ENCODE measurements at regions not wholly inside any gene's neighbourhood (a gene's known extent, or its start where the extent isn't known, plus 50 kb on each side); places are given as distances from the start of the nearest gene placed in this dataset.
A peak's percentile ranks its signal among the peaks of the same experiment; 100 is the strongest.

DNA sequence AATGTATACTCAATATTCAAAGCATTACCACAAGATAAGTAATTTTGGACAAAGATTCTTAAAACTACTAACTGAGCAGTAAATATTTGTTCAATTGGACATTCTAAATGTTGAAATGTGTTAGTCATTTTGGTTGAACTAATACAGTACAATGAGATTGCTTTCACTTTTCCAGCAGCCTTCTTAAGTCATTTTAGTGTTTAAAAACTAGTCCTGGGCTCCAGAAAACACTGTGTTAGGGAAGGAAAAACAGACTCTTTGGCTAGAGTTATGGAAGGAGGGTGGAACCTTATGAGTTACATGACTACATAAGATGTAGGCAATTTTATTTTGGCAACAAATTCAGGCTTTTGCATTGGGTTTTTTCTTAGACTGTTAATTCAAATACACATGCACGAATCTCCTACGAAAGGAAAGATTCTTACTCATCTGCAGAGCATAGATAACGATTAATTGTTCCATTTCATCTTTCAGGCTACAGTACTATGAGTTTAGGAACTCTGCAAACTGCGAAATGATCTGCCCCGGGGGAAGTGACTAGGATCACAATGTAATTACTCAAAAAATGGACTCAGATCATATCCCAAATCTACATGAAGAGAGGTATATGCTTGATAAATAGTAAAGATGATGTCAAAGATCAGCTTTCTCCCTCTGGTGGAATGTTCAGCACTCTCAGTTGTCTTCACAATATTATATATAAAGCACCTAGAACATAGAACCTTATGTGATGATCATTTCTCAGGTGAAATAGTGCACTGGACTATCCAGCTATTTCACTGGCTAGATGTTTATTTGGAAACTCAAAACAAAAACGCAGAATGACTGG lies 492.8 kb upstream of the MDFIC2 start:
- DNase-seq (ENCODE audit: low spot score in 2 of 2) (no peak), FAIRE-seq (no peak)

DNA sequence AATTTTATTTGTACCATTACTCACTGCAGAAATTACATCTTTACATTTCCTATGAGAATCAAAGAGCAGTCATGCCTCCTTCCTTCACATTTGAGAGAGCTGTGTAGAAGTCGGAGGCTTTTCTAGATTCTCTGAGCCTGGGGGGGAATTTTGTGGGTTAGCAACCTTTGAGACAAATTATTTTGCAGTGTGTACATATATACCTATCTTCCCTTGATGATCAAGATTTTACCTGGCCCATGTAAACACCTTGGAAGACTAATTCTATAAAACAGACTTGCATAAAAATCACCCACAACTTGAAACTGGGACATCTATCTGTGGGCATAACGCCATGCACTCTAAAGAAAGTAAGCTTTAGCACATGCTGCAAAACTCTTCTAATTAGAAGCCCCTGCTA lies 491.5 kb upstream of the MDFIC2 start:
- DNase-seq (ENCODE audit: low spot score in 2 of 2) (no peak), FAIRE-seq (no peak)

- DNase-seq (ENCODE audit: low spot score in 2 of 2) (no peak), FAIRE-seq (no peak)
These were observed 490.9 kb upstream of the MDFIC2 start for GRCh38 chr3:70803319-70803718.

DNA sequence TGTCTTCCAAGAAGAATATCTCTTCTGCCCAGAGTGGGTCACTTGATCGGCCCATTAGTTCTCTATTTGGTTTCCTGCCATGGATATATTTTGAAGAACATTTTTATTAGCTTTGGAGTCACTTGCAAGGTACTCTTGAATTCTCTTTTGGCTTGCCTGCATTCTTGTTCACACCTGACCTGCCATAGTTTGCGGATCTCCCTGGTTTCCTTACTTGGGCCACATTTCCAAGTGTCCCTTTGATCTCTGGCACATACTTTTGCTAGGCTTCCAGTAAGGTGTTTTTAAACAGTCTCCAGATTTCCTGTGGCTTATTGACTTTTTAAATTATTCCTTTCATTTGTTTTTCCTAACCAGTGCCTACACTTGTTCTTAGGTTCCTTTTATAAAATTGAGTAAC lies 488.5 kb upstream of the MDFIC2 start:
- DNase-seq (ENCODE audit: low spot score in 2 of 2), result no peak
- no peak for FAIRE-seq

GRCh38 chr3:70789878-70790277 lies 477.4 kb upstream of the MDFIC2 start:
- FAIRE-seq (peak; percentile 94), DNase-seq (ENCODE audit: low spot score in 2 of 2) (no peak)

GRCh38 chr3:70780790-70781189 lies 468.4 kb upstream of the MDFIC2 start:
- DNase-seq (ENCODE audit: low spot score in 2 of 2), result no peak
- FAIRE-seq, result no peak

DNA sequence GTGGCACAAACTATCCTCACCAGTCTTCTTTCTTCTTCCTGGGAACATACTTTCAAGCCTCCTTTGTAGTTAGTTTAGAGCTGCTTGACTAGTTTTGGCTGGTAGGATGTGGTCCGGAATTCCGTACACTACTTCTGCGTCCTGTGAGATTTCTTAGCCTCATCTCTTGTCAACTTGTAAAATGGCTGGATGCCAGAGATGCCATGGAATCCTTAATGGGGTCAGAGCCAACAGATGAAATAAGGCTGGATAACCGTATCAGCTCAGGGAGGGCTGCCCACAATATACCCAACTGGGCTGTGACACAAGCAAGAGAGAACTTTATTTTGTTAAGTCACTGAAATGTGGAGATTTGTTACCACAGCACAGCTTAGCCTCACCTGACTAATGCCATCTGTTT lies 466.9 kb upstream of the MDFIC2 start:
- FAIRE-seq (no peak), DNase-seq (ENCODE audit: low spot score in 2 of 2) (no peak)

DNA sequence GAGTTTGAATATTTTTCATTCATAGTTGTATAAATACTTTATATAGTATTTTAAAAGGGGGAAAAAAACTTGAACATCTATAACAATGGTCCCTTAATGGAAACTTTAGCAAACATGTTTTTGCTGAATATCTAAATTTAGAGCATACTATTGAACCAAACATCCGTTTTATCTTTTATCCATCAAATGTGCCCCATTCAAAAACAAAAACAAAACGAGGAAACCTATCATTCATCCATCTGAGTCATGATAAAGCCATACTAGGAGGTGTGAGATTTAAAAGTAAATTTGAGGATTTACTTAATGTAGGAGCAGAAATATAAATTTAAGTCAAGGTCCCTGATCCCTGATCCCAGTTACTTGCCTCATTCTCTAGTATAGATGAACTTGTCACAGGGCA lies 463.6 kb upstream of the MDFIC2 start:
- DNase-seq (ENCODE audit: low spot score in 2 of 2) (no peak), FAIRE-seq (no peak)

DNA sequence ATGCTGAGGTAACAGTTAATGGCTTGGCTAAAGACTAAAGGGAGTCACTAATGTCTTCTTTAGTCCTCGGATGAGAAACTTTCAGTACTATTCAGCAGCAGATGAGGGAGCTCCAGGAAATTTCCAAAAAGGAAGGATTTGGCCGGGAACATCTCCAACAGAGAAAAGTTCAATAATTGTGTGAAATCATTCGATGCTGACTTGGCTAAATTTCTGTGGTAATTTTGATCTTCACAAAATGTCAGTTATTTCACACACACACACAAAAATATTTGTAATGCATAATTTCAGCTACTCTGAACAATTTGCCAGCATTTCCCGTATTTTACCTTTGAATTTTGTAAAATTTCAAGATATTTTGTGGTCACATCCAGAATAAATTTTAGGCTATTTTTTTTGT lies 462.8 kb upstream of the MDFIC2 start:
- DNase-seq (ENCODE audit: low spot score in 2 of 2), result no peak
- no peak for FAIRE-seq

- DNase-seq (ENCODE audit: low spot score in 2 of 2), result no peak
- FAIRE-seq, result no peak
These were observed 462.2 kb upstream of the MDFIC2 start for GRCh38 chr3:70774641-70775040.

DNA sequence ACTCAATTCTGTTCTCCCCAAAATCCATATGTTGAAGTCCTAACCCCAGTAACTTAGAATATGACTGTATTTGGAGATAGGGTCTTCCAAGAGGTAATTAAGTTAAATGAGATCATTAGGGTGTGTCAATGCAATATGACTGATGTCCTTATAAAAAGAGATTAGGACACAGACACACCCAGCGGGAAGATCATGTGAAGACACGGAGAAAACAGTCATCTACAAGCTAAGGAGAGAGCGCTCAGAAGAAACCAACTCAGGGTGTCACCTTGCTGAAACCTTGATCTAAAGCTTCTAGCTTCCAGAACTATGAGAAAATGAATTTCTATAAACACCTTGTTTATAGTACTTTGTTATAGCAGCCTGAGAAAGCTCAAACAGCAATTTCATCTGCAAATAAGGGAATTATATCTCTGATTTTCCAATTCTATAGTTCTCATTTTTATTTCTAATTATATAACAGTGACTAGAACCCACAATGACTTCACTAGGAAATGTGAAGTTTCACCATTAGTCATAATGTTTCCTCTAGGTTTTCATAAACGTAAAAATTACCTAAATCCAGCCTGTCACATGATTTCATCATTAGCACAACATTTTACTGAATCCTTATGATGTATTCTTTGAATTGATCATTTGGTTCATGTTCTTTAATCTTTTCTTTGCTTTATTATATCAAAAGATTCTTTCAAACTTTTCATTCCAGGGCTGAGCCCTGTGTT lies 459.1 kb upstream of the MDFIC2 start:
- FAIRE-seq (no peak), DNase-seq (ENCODE audit: low spot score in 2 of 2) (no peak)

DNA sequence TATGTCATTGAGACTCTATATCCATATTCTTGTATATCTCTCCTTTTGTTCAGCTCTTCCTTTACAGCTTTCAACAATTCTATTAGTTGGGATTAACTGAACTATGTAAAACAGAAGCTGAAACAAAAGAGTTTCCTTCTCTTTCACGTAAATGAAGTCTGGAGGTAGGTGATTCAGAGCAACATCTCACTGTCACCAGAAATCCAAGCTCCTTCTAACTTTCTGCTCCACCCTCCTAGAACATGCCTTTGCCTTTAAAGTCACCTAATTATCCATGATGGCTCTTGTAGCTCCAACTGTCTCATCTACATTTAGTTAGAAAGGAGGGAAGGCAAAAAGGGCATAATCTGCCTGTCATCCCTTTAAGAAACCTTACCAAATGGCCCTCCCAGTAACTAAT lies 458.2 kb upstream of the MDFIC2 start:
- FAIRE-seq (no peak), DNase-seq (ENCODE audit: low spot score in 2 of 2) (no peak)

DNA sequence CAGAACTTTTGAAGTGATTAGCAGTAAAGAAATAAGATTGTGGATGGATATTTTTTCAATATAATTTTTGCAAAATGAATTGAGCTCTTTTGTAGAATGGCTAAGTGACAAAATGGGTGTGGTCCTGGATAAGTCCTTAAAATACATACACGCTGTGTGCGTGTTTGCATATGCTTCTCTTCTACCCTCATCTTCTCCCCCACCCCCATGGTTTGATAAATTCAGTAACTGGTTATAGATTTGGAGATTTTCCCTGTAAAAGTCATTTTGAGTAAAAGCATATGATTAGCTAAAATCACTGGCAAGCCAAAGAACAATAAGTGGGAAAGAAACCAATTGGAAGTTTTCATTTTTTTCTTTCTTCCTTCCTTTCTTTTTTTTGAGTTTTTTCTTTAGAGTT lies 453.9 kb upstream of the MDFIC2 start:
- DNase-seq (ENCODE audit: low spot score in 2 of 2), result no peak
- FAIRE-seq, result no peak

DNA sequence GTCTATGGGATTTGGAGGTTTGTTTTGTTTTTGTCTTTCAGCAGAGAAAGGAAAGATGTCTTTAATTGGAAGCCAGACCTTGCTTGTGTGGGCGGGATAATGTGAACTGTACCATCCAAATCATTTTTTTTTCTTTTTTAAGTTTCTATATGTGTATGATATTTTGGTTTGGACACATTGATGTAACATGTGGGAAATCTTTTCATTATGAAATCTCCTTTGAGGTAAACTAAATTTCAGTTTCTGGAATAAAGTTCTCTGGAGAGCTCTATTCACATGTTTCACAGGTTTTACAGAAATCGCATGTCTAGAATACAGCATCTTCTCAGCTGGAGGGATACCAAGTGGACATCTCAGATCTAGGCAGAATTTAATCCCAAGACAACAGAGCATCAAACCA lies 451.5 kb upstream of the MDFIC2 start:
- no peak for DNase-seq (ENCODE audit: low spot score in 2 of 2)
- FAIRE-seq, result no peak

GRCh38 chr3:70757658-70758057 lies 445.2 kb upstream of the MDFIC2 start:
- no peak for FAIRE-seq
- DNase-seq (ENCODE audit: low spot score in 2 of 2), result no peak

GRCh38 chr3:70755526-70755925 lies 443.1 kb upstream of the MDFIC2 start:
- DNase-seq (ENCODE audit: low spot score in 2 of 2) (no peak), FAIRE-seq (no peak)

- FAIRE-seq, result no peak
- DNase-seq (ENCODE audit: low spot score in 2 of 2), result no peak
These were observed 441.9 kb upstream of the MDFIC2 start for GRCh38 chr3:70754314-70754713.

- no peak for DNase-seq (ENCODE audit: low spot score in 2 of 2)
- no peak for FAIRE-seq
These were observed 441.1 kb upstream of the MDFIC2 start for GRCh38 chr3:70753572-70753971.

DNA sequence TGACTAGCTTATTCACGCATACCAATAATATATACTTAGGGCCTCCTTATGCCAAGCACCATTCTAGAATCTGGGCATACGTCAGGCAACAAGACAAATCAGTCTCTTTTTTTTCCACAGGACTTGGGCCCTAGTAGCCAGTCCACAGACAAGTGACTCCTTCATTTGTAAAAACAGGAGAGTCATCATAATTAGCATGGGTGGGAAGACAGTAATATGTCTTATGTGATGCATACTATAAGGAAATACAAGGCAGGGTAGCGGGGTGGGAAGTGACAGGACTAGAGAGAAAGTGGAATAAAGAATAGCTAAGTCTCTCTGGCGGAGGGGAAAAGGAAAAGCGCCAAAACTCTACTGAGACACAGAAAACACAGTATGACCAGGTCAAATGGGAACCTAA lies 439.6 kb upstream of the MDFIC2 start:
- no peak for FAIRE-seq
- DNase-seq (ENCODE audit: low spot score in 2 of 2), result no peak

DNA sequence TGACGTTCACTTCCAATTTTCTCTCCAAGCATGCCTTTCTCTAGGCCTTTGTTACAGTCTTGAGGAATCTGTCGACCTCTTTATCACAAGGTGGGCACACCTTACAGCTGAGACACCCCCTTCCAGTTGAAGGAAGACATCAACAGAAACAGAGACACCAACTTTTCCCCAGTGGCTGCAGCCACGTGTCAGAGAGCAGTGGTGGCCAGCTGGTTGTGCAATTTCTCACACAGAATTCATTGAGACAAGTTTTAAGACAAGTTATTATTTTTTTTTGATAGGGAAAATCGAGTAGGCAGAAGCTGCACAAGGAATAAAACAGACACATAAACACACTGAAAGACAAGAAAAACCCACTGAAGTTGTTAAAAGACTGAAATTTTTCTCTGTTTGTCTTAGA lies 436.7 kb upstream of the MDFIC2 start:
- FAIRE-seq (no peak), DNase-seq (ENCODE audit: low spot score in 2 of 2) (no peak)

DNA sequence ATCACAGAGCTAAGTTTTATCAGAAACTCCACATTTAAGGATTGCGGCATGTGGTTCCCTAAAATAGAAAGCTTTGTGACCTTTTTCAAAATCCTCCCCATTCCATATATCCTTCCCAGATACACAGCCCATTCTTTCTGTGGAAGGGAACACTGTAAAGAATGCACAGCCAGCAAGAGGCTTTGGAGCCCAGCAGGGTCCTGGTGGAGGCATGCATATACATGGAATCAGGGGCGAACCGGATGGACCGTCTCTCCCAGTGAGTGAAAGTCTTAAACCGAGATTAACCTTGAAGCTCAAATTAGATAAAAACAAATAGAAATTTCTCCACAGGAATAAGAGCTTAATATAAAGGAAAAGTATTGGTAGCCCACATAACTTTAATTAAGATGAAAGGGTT lies 436.2 kb upstream of the MDFIC2 start:
- no peak for FAIRE-seq
- no peak for DNase-seq (ENCODE audit: low spot score in 2 of 2)

- FAIRE-seq, result no peak
- DNase-seq (ENCODE audit: low spot score in 2 of 2), result no peak
These were observed 435.4 kb upstream of the MDFIC2 start for GRCh38 chr3:70747847-70748246.

All from frontal cortex (tissue), 3 donors.